ENCODE measurements at regions not wholly inside any gene's neighbourhood (a gene's known extent, or its start where the extent isn't known, plus 50 kb on each side); places are given as distances from the start of the nearest gene placed in this dataset.

GRCh38 chr1:8252266-8252951 is 65.5 kb upstream of the SLC45A1 start:
- peaks cover 8% of the 10 kb centered on the region; the same call in 1 of the 2 replicates for H3K4me1 ChIP-seq (ENCODE audit: control insufficient read depth, insufficient read depth, low read length)
- no peaks in the 10 kb centered on the region for H3K36me3 ChIP-seq (ENCODE audit: control insufficient read depth, insufficient read depth, low read length)
- intact Hi-C loops (cut with micrococcal nuclease; ENCODE audit: unreplicated experiment) (no loop called here), in situ Hi-C loops (cut with HindIII; ENCODE audit: low pct_unique_long_range_greater_than_20kb, low sequenced_read_pairs) (no loop called here)
- TF ChIP-seq TCF7L2 (IDR thresholded peaks at IDR 0.05; ENCODE audit: low read depth, low read length) (no peak), REST (IDR thresholded peaks at IDR 0.05; ENCODE audit: insufficient read depth in 1 of 2, low read depth in 2 of 2, low read length in 1 of 2) (no peak), POLR2AphosphoS5 (IDR thresholded peaks at IDR 0.05; ENCODE audit: low read depth, low read length) (no peak), SIN3A (IDR thresholded peaks at IDR 0.05; ENCODE audit: borderline replicate concordance, insufficient read depth, low read depth, low read length) (no peak), CTCF (IDR thresholded peaks at IDR 0.05) (no peak)
- DNase-seq (ENCODE audit: low read depth, low spot score) (no peak), ATAC-seq (peak; percentile 54; the same call in 1 of the 2 replicates)
- no peak overlapping the region for H3K4me3 ChIP-seq (ENCODE audit: low read depth in 2 of 2, low read length in 2 of 2)
- H3K27ac ChIP-seq (ENCODE audit: low read length): peak overlapping the region; percentile 80
- no peaks in the 10 kb centered on the region for H3K9me3 ChIP-seq (ENCODE audit: control insufficient read depth, insufficient read depth, low read depth, low read length)
- H3K27me3 ChIP-seq (ENCODE audit: control insufficient read depth, insufficient read depth, low read length): no peaks in the 10 kb centered on the region
- no TSS peak for BruUV-seq (replicated peaks)
- CTCF ChIA-PET: interaction anchor here (0.6 to 0.7 kb wide), 2 partner anchors 119 to 182 kb away, joined by 3 to 6 read pairs; no protein-coding TSS in a partner anchor
- POLR2A ChIA-PET: interaction anchor here (0.6 kb wide), 2 partner anchors 52 to 169 kb away, joined by 5 read pairs; no protein-coding TSS in a partner anchor

- Histone ChIP-seq H3K36me3 (ENCODE audit: control insufficient read depth, insufficient read depth, low read length) (no peaks in the 10 kb centered on the region), H3K4me3 (ENCODE audit: low read depth in 2 of 2, low read length in 2 of 2) (no peak overlapping the region), H3K4me1 (ENCODE audit: control insufficient read depth, insufficient read depth, low read length) (peaks cover 6% of the 10 kb centered on the region; the same call in 1 of the 2 replicates), H3K9me3 (ENCODE audit: control insufficient read depth, insufficient read depth, low read depth, low read length) (no peaks in the 10 kb centered on the region), H3K27me3 (ENCODE audit: control insufficient read depth, insufficient read depth, low read length) (no peaks in the 10 kb centered on the region), H3K27ac (ENCODE audit: low read length) (peak overlapping the region; percentile 72)
- POLR2A ChIA-PET: interaction anchor here (0.6 kb wide), 1 partner anchor 169 kb away, joined by 5 read pairs; no protein-coding TSS in a partner anchor
- TF ChIP-seq SIN3A (IDR thresholded peaks at IDR 0.05; ENCODE audit: borderline replicate concordance, insufficient read depth, low read depth, low read length): no peak
- TF ChIP-seq REST (IDR thresholded peaks at IDR 0.05; ENCODE audit: insufficient read depth in 1 of 2, low read depth in 2 of 2, low read length in 1 of 2): no peak
- no peak for TF ChIP-seq POLR2AphosphoS5 (IDR thresholded peaks at IDR 0.05; ENCODE audit: low read depth, low read length)
- TF ChIP-seq CTCF (IDR thresholded peaks at IDR 0.05): no peak
- no peak for TF ChIP-seq TCF7L2 (IDR thresholded peaks at IDR 0.05; ENCODE audit: low read depth, low read length)
- DNase-seq (ENCODE audit: low read depth, low spot score) (no peak), ATAC-seq (no peak)
- no TSS peak for BruUV-seq (replicated peaks)
- intact Hi-C loops (cut with micrococcal nuclease; ENCODE audit: unreplicated experiment): no loop called here
- in situ Hi-C loops (cut with HindIII; ENCODE audit: low pct_unique_long_range_greater_than_20kb, low sequenced_read_pairs): no loop called here
- CTCF ChIA-PET: interaction anchor here (0.7 kb wide), 1 partner anchor 181 kb away, joined by 3 read pairs; no protein-coding TSS in a partner anchor
Measured at GRCh38 chr1:8251635-8252034, 66.3 kb upstream of the SLC45A1 start.
